CD4-positive, alpha-beta T cell (primary cell): ENCODE measurements at regions not wholly inside any gene's neighbourhood (a gene's known extent, or its start where the extent isn't known, plus 50 kb on each side); places are given as distances from the start of the nearest gene placed in this dataset.

Experiments
- ATAC-seq: fragments of 200-7000 bp; cut with Tn5 transposase; one replicate; pipeline ENCODE4 v1.10.0; 2022; ENCODE audit warnings: mild to moderate bottlenecking; ENCODE audit not compliant: poor library complexity
- CTCF ChIA-PET: fragments of 350-600 bp; sonication (Branson Sonifier 250); formaldehyde crosslinking; loops from one replicate; lab custom pipeline; 2021; ENCODE audit warnings: antibody characterized with exemption, inconsistent platforms; lab: Charles Lee
- POLR2A ChIA-PET: fragments of 350-600 bp; sonication (Branson Sonifier 250); formaldehyde crosslinking; loops from one replicate; lab custom pipeline; 2021; ENCODE audit warnings: antibody characterized with exemption, inconsistent platforms; lab: Charles Lee
- DNase-seq, 14 experiments: peaks; one replicate each; pipeline ENCODE4 v3.0.0-alpha.2; 2013 to 2020; ENCODE audit warnings: mixed read lengths in 2 of 14
- H3K27ac ChIP-seq, 2 donors: one replicate each; pipeline versions ENCODE4 v1.5.1 to v1.7.0; 2013; ENCODE audit warnings: low read length in 2 of 2, low read depth in 1 of 2, mild to moderate bottlenecking in 1 of 2
- H3K27me3 ChIP-seq, 2 experiments: 1 replicate in 1 of 2; 2 replicates in 1 of 2; pipeline versions ENCODE4 v1.6.1 to v1.7.0; 2013; ENCODE audit warnings: low read length in 2 of 2, control low read depth in 1 of 2, mild to moderate bottlenecking in 1 of 2, moderate library complexity in 1 of 2; ENCODE audit not compliant: insufficient read depth in 2 of 2, control insufficient read depth in 1 of 2
- H3K36me3 ChIP-seq: one replicate; pipeline ENCODE4 v1.6.1; 2013; ENCODE audit warnings: low read length, control low read depth; ENCODE audit not compliant: insufficient read depth
- H3K4me1 ChIP-seq: one replicate; pipeline ENCODE4 v1.6.1; 2013; ENCODE audit warnings: low read length, control low read depth; ENCODE audit not compliant: insufficient read depth
- H3K4me3 ChIP-seq: one replicate; pipeline ENCODE4 v1.5.1; 2013; ENCODE audit warnings: mild to moderate bottlenecking, low read length, moderate library complexity
- H3K9me3 ChIP-seq, 2 experiments: 1 replicate in 1 of 2; 2 replicates in 1 of 2; pipeline versions ENCODE4 v1.6.1 to v1.7.0; 2013; ENCODE audit warnings: low read length in 2 of 2, mild to moderate bottlenecking in 2 of 2, control low read depth in 1 of 2, moderate library complexity in 1 of 2; ENCODE audit not compliant: control insufficient read depth in 1 of 2, insufficient read depth in 1 of 2
- H3K27ac Mint-ChIP-seq: one replicate; pipeline ENCODE4 v1.8.0; 2020; ENCODE audit warnings: mixed read lengths
- H3K27me3 Mint-ChIP-seq: one replicate; pipeline ENCODE4 v1.8.0; 2021; ENCODE audit warnings: mixed read lengths
- H3K36me3 Mint-ChIP-seq: one replicate; pipeline ENCODE4 v1.8.0; 2021; ENCODE audit warnings: low read depth, mixed read lengths
- H3K4me1 Mint-ChIP-seq: one replicate; pipeline ENCODE4 v1.8.0; 2021; ENCODE audit warnings: low read depth, mixed read lengths
- H3K4me3 Mint-ChIP-seq: one replicate; pipeline ENCODE4 v1.8.0; 2020; ENCODE audit warnings: mild to moderate bottlenecking, mixed read lengths
- H3K9me3 Mint-ChIP-seq: one replicate; pipeline ENCODE4 v1.8.0; 2020; ENCODE audit warnings: mixed read lengths
- intact Hi-C, 2 experiments: fragments of 100-400 bp; cut with DNase I in 1 of 2; cut with micrococcal nuclease in 1 of 2; formaldehyde crosslinking; loops; one replicate each; pipeline versions ENCODE4 v1.15.1 to v1.9.0; 2023 to 2025; cut with DNase I, micrococcal nuclease
- TF ChIP-seq, protein P1 (sequence below): fragments of 200-600 bp; IDR thresholded peaks from one replicate; pipeline ENCODE4 v1.8.0; 2022; ENCODE audit warnings: antibody characterized with exemption, mild to moderate bottlenecking

GRCh38 chr5:18333841-18334240 is 699.6 kb downstream of the TAF11L14 start:
- POLR2A ChIA-PET = no interaction called here
- Mint-ChIP-seq H3K4me1 (no peaks in the 10 kb centered on the region), H3K36me3 (no peaks in the 10 kb centered on the region), H3K9me3 (peaks cover 7% of the 10 kb centered on the region), H3K4me3 (no peak overlapping the region), H3K27ac (no peak overlapping the region), H3K27me3 (no peaks in the 10 kb centered on the region)
- no peaks in the 10 kb centered on the region for H3K9me3 ChIP-seq
- H3K27ac ChIP-seq = no peak overlapping the region
- DNase-seq = no peak
- no peak for ATAC-seq
- H3K36me3 ChIP-seq = no peaks in the 10 kb centered on the region
- no peaks in the 10 kb centered on the region for H3K27me3 ChIP-seq
- intact Hi-C loops = no loop called here
- no peak overlapping the region for H3K4me3 ChIP-seq
- TF ChIP-seq, protein P1, sequence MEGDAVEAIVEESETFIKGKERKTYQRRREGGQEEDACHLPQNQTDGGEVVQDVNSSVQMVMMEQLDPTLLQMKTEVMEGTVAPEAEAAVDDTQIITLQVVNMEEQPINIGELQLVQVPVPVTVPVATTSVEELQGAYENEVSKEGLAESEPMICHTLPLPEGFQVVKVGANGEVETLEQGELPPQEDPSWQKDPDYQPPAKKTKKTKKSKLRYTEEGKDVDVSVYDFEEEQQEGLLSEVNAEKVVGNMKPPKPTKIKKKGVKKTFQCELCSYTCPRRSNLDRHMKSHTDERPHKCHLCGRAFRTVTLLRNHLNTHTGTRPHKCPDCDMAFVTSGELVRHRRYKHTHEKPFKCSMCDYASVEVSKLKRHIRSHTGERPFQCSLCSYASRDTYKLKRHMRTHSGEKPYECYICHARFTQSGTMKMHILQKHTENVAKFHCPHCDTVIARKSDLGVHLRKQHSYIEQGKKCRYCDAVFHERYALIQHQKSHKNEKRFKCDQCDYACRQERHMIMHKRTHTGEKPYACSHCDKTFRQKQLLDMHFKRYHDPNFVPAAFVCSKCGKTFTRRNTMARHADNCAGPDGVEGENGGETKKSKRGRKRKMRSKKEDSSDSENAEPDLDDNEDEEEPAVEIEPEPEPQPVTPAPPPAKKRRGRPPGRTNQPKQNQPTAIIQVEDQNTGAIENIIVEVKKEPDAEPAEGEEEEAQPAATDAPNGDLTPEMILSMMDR = no peak
- CTCF ChIA-PET = no interaction called here
- H3K4me1 ChIP-seq = no peaks in the 10 kb centered on the region

DNA sequence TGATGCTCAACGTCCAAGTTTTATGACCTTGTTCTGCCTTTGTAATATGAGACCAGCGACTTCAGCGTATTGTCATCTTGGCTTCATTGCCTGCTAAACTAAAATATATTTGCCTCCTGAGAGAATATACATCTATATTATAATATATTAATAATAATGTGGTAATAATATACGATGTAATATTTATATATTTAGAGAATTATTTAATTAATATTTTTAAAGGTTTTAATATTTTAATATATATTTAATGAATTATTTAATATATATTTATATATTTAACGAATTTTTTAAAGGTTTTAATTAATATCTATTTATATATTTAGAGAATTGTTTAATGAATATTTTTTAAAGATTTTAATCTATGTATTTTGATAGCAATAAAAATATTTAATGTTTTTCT is 700.7 kb downstream of the TAF11L14 start:
- intact Hi-C loops = no loop called here
- H3K36me3 Mint-ChIP-seq = no peaks in the 10 kb centered on the region
- POLR2A ChIA-PET = no interaction called here

GRCh38 chr5:18354828-18355227 is 720.6 kb downstream of the TAF11L14 start:
- intact Hi-C loops = no loop called here
- Mint-ChIP-seq H3K36me3 (no peaks in the 10 kb centered on the region), H3K4me1 (no peaks in the 10 kb centered on the region), H3K9me3 (peaks cover 9% of the 10 kb centered on the region), H3K4me3 (no peak overlapping the region), H3K27ac (no peak overlapping the region), H3K27me3 (no peaks in the 10 kb centered on the region)
- Histone ChIP-seq H3K36me3 (no peaks in the 10 kb centered on the region), H3K27me3 (no peaks in the 10 kb centered on the region), H3K9me3 (no peaks in the 10 kb centered on the region), H3K27ac (no peak overlapping the region), H3K4me3 (no peak overlapping the region), H3K4me1 (no peaks in the 10 kb centered on the region)
- no peak for DNase-seq
- ChIA-PET CTCF (no interaction called here), POLR2A (no interaction called here)
- TF ChIP-seq, protein P1 = no peak
- no peak for ATAC-seq

More for the DNA sequence above, 700.7 kb downstream of the TAF11L14 start:
- Mint-ChIP-seq H3K4me3 (no peak overlapping the region), H3K4me1 (no peaks in the 10 kb centered on the region), H3K27ac (no peak overlapping the region), H3K9me3 (peaks cover 7% of the 10 kb centered on the region), H3K27me3 (no peaks in the 10 kb centered on the region)
- H3K36me3 ChIP-seq = no peaks in the 10 kb centered on the region
- ATAC-seq (no peak), DNase-seq (no peak)
- no peaks in the 10 kb centered on the region for H3K4me1 ChIP-seq
- no peaks in the 10 kb centered on the region for H3K9me3 ChIP-seq
- no peak overlapping the region for H3K4me3 ChIP-seq
- no peaks in the 10 kb centered on the region for H3K27me3 ChIP-seq
- no peak overlapping the region for H3K27ac ChIP-seq
- CTCF ChIA-PET = no interaction called here
- TF ChIP-seq, protein P1 = no peak
